ENCODE measurements at regions not wholly inside any gene's neighbourhood (a gene's known extent, or its start where the extent isn't known, plus 50 kb on each side); places are given as distances from the start of the nearest gene placed in this dataset.

DNA sequence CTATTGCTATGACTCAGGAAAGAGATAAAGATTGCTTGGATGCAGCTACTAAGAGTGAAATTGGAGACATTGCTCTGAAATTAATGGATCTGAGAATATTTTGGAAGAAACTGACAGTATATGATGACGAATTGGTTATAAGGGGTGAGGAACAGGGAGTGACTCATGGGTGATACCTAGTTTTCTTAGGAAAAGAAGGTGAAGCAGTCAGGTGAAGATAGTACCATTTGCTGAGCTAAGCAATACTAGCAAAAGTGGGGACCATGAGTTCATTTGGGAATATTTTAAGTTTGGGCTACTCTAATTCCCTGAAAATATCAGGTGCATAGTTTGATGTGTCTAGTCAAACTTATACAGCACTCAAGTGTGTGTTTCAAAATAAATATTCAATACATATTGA lies 260.1 kb upstream of the NFIA start:
- Histone ChIP-seq H3K27me3 (ENCODE audit: control insufficient read depth in 4 of 4, insufficient read depth in 4 of 4, low read length in 3 of 4) (no peaks in the 10 kb centered on the region), H3K9me3 (ENCODE audit: control insufficient read depth in 4 of 4, low read length in 3 of 4) (no peaks in the 10 kb centered on the region), H3K27ac (ENCODE audit: low read depth in 1 of 2, low read length in 2 of 2) (no peak overlapping the region), H3K36me3 (ENCODE audit: control insufficient read depth in 4 of 4, insufficient read depth in 3 of 4, low read depth in 1 of 4, low read length in 3 of 4) (no peaks in the 10 kb centered on the region), H3K4me3 (ENCODE audit: low read depth in 1 of 3, low read length in 3 of 3) (no peak overlapping the region), H3K9ac (ENCODE audit: low read depth in 1 of 2, low read length in 2 of 2) (no peak overlapping the region), H3K4me1 (ENCODE audit: control insufficient read depth in 4 of 4, insufficient read depth in 4 of 4, low read length in 3 of 4) (no peaks in the 10 kb centered on the region)
- TF ChIP-seq TAF1 (conservative IDR thresholded peaks at IDR 0.05) (no peak), FOXA1 (IDR thresholded peaks at IDR 0.05) (no peak), SP1 (IDR thresholded peaks at IDR 0.05) (no peak), FOXA2 (IDR thresholded peaks at IDR 0.05) (no peak), HNF4A (conservative IDR thresholded peaks at IDR 0.05) (no peak), YY1 (IDR thresholded peaks at IDR 0.05) (no peak)
- TF ChIP-seq, protein P1, sequence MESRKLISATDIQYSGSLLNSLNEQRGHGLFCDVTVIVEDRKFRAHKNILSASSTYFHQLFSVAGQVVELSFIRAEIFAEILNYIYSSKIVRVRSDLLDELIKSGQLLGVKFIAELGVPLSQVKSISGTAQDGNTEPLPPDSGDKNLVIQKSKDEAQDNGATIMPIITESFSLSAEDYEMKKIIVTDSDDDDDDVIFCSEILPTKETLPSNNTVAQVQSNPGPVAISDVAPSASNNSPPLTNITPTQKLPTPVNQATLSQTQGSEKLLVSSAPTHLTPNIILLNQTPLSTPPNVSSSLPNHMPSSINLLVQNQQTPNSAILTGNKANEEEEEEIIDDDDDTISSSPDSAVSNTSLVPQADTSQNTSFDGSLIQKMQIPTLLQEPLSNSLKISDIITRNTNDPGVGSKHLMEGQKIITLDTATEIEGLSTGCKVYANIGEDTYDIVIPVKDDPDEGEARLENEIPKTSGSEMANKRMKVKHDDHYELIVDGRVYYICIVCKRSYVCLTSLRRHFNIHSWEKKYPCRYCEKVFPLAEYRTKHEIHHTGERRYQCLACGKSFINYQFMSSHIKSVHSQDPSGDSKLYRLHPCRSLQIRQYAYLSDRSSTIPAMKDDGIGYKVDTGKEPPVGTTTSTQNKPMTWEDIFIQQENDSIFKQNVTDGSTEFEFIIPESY (IDR thresholded peaks at IDR 0.05) = no peak
- DNase-seq (ENCODE audit: low spot score) = no peak
- WGBS = 75% methylated on average over 1 of the region's 1 CpG

DNA sequence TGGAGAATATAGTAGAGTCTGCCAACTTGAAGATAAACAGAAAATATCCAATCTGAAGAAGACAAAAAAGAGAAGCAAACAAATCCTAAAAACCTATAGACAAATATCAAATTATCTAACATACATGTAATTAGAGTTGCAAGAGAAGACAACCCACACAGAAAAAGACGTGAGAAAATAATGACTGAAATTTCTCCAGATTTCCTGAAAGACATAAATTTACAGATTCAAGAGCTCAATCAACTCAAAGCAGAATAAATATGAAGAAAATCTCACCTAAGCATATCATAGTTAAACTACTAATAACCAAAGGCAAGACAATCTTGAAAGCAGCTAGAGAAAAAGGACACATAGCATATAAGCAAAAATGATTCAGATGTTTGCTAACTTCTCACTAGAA lies 261.2 kb upstream of the NFIA start:
- H3K9ac ChIP-seq (ENCODE audit: low read depth in 1 of 2, low read length in 2 of 2) = no peak overlapping the region
- no peak for DNase-seq (ENCODE audit: low spot score)
- no peak for TF ChIP-seq RAD21 (IDR thresholded peaks at IDR 0.05)
- H3K36me3 ChIP-seq (ENCODE audit: control insufficient read depth in 4 of 4, insufficient read depth in 3 of 4, low read depth in 1 of 4, low read length in 3 of 4) = no peaks in the 10 kb centered on the region
- 93% methylated on average over 1 of the region's 1 CpG for WGBS
- H3K27ac ChIP-seq (ENCODE audit: low read depth in 1 of 2, low read length in 2 of 2) = no peak overlapping the region
- no peaks in the 10 kb centered on the region for H3K27me3 ChIP-seq (ENCODE audit: control insufficient read depth in 4 of 4, insufficient read depth in 4 of 4, low read length in 3 of 4)
- no peaks in the 10 kb centered on the region for H3K4me1 ChIP-seq (ENCODE audit: control insufficient read depth in 4 of 4, insufficient read depth in 4 of 4, low read length in 3 of 4)
- H3K9me3 ChIP-seq (ENCODE audit: control insufficient read depth in 4 of 4, low read length in 3 of 4) = no peaks in the 10 kb centered on the region
- H3K4me3 ChIP-seq (ENCODE audit: low read depth in 1 of 3, low read length in 3 of 3) = no peak overlapping the region

DNA sequence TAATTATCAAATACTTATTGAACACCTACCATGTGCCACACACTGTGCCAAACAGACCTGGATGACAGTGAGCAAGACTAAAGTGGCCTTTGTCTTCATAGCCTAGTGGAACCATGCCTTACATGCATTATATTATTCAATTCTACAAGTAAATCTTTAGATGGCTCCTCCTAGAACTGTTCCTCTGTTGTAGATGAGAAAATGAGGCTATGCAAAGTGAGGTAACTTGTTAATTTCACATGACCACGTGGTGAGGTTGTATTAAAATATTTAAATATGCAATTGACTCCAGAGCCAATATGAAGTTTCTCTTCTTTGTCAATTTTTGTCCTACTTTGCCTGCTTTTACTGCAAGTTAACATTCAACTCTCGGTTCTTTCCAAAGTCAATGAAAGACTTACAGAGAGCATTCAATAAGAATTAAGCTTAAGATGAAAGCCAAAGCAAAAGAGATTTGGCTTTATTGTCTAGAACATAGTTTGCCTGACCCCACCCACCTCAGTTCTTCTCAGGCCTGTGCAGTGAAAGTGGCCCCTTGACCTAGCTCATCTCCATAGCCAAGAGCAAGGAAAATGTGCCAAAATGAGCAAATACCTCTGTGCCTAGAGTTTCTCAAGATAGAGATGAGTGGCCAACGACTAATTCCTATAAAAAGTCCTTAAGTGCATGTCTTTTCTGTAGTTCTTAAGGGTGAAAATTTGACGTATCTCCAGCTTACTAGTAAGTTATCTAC lies 263.2 kb upstream of the NFIA start:
- Histone ChIP-seq H3K27ac (ENCODE audit: low read depth in 1 of 2, low read length in 2 of 2) (no peak overlapping the region), H3K27me3 (ENCODE audit: control insufficient read depth in 4 of 4, insufficient read depth in 4 of 4, low read length in 3 of 4) (no peaks in the 10 kb centered on the region), H3K4me1 (ENCODE audit: control insufficient read depth in 4 of 4, insufficient read depth in 4 of 4, low read length in 3 of 4) (no peaks in the 10 kb centered on the region), H3K36me3 (ENCODE audit: control insufficient read depth in 4 of 4, insufficient read depth in 3 of 4, low read depth in 1 of 4, low read length in 3 of 4) (no peaks in the 10 kb centered on the region), H3K9ac (ENCODE audit: low read depth in 1 of 2, low read length in 2 of 2) (no peak overlapping the region), H3K9me3 (ENCODE audit: control insufficient read depth in 4 of 4, low read length in 3 of 4) (no peaks in the 10 kb centered on the region), H3K4me3 (ENCODE audit: low read depth in 1 of 3, low read length in 3 of 3) (no peak overlapping the region)
- no peak for TF ChIP-seq EGR1 (IDR thresholded peaks at IDR 0.05; ENCODE audit: low read depth in 2 of 2)
- TF ChIP-seq, protein P1 (IDR thresholded peaks at IDR 0.05) = no peak
- no peak for TF ChIP-seq SP1 (IDR thresholded peaks at IDR 0.05)
- TF ChIP-seq GABPA (IDR thresholded peaks at IDR 0.05 in 1 of 2, conservative IDR thresholded peaks at IDR 0.05 in 1 of 2) = no peak
- TF ChIP-seq, protein P2, sequence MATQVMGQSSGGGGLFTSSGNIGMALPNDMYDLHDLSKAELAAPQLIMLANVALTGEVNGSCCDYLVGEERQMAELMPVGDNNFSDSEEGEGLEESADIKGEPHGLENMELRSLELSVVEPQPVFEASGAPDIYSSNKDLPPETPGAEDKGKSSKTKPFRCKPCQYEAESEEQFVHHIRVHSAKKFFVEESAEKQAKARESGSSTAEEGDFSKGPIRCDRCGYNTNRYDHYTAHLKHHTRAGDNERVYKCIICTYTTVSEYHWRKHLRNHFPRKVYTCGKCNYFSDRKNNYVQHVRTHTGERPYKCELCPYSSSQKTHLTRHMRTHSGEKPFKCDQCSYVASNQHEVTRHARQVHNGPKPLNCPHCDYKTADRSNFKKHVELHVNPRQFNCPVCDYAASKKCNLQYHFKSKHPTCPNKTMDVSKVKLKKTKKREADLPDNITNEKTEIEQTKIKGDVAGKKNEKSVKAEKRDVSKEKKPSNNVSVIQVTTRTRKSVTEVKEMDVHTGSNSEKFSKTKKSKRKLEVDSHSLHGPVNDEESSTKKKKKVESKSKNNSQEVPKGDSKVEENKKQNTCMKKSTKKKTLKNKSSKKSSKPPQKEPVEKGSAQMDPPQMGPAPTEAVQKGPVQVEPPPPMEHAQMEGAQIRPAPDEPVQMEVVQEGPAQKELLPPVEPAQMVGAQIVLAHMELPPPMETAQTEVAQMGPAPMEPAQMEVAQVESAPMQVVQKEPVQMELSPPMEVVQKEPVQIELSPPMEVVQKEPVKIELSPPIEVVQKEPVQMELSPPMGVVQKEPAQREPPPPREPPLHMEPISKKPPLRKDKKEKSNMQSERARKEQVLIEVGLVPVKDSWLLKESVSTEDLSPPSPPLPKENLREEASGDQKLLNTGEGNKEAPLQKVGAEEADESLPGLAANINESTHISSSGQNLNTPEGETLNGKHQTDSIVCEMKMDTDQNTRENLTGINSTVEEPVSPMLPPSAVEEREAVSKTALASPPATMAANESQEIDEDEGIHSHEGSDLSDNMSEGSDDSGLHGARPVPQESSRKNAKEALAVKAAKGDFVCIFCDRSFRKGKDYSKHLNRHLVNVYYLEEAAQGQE (IDR thresholded peaks at IDR 0.05) = no peak
- TF ChIP-seq FOXA1 (IDR thresholded peaks at IDR 0.05) = no peak
- TF ChIP-seq, protein P3, sequence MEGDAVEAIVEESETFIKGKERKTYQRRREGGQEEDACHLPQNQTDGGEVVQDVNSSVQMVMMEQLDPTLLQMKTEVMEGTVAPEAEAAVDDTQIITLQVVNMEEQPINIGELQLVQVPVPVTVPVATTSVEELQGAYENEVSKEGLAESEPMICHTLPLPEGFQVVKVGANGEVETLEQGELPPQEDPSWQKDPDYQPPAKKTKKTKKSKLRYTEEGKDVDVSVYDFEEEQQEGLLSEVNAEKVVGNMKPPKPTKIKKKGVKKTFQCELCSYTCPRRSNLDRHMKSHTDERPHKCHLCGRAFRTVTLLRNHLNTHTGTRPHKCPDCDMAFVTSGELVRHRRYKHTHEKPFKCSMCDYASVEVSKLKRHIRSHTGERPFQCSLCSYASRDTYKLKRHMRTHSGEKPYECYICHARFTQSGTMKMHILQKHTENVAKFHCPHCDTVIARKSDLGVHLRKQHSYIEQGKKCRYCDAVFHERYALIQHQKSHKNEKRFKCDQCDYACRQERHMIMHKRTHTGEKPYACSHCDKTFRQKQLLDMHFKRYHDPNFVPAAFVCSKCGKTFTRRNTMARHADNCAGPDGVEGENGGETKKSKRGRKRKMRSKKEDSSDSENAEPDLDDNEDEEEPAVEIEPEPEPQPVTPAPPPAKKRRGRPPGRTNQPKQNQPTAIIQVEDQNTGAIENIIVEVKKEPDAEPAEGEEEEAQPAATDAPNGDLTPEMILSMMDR (IDR thresholded peaks at IDR 0.05; ENCODE audit: low read depth, low read length, missing input control) = no peak
- TF ChIP-seq RXRA (IDR thresholded peaks at IDR 0.05) = no peak
- no peak for TF ChIP-seq JUND (IDR thresholded peaks at IDR 0.05)
- no peak for TF ChIP-seq HNF4A (conservative IDR thresholded peaks at IDR 0.05)
- 75% methylated on average over 4 of the region's 4 CpGs for WGBS
- no peak for DNase-seq (ENCODE audit: low spot score)
